Activated CD4-positive, alpha-beta T cell treated with anti-CD3 and anti-CD28 coated beads for 1 hour (primary cell): ENCODE measurements at regions not wholly inside any gene's neighbourhood (a gene's known extent, or its start where the extent isn't known, plus 50 kb on each side); places are given as distances from the start of the nearest gene placed in this dataset.

ENCODE experiments used
- DNase-seq: peaks from one replicate; pipeline ENCODE4 v3.0.0-alpha.2; 2020

GRCh38 chr2:145136702-145137101 is 616.8 kb upstream of the ZEB2 start:
- no peak for DNase-seq

DNA sequence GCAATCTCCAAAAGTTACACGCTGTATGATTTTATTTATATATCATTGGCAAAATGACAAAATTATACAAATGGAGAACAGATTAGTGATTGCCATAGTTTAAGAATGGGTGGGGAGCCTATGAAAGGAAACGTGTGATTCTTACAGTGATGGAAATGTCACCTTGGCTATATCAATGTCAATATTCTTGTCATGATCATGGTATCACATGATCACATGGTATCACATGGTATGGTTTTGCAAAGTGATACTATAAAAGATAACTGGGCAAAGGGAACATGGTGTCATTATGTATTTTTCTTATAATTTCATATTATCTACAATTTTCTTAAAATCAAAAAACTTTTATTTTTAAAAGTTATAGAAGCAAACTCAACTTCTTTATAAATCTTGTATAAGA is 606.2 kb upstream of the ZEB2 start:
- no peak for DNase-seq

DNA sequence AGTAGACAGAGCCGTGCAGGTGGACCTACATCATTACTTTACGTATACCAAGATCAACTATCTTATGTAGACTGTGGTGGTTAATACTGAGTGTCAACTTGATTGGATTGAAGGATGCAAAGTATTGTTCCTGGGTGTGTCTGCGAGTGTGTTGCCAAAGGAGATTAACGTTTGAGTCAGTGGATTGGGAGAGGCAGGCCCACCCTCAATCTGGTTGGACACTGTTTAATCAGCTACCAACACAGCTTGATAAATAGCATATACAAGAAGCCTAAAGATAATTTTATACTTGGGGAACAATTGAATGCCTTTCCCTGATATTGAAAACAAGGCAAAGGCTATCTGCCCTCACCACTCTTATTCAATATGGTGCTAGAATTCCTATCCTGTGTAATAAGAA is 604.2 kb upstream of the ZEB2 start:
- DNase-seq, result no peak

GRCh38 chr2:145123606-145124005 is 603.7 kb upstream of the ZEB2 start:
- no peak for DNase-seq

- DNase-seq, result no peak
These were observed 599.3 kb upstream of the ZEB2 start for GRCh38 chr2:145119225-145119624.

GRCh38 chr2:145116834-145117725 is 597.2 kb upstream of the ZEB2 start:
- DNase-seq, result no peak

- DNase-seq, result no peak
These were observed 596.1 kb upstream of the ZEB2 start for GRCh38 chr2:145116056-145116455.

GRCh38 chr2:145114726-145115125 is 594.8 kb upstream of the ZEB2 start:
- DNase-seq, result no peak

- no peak for DNase-seq
These were observed 592.5 kb upstream of the ZEB2 start for GRCh38 chr2:145112467-145112866.

GRCh38 chr2:145110668-145111356 is 590.9 kb upstream of the ZEB2 start:
- DNase-seq, result no peak

DNA sequence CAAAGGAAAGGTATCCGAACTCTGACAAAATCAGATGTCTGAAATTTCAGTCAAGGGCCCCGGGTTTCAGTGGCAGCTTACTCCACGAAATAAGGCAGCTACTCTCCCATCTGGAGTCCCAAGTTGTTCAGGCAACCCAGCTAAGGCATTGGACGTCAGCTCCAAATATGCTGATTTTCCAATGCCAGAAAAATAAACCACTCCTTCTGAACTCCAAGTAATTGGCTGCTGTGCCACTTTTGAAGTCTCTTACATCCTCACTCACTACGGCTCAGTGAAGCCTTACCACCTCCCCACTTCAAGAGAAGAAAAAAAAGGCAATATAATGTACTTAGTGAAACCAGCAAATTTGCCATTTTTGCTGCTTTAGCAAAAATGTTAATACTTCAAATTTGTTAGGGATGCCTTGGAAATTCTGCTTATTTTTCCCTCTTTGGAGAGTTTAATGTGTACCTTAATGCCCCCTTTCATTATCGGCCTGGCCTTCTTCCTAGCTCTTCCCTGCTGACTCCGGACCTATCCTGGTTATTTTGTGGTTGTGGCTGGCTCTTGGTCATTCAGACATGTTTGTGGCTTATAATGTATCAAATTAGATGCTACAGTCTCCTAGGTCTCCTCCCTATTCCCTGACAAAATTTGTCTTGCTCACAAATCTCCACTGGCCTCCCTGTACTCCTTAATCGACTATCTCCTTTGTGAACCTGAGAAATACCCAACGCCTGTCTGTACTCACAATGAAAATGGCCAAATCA is 589.2 kb upstream of the ZEB2 start:
- DNase-seq, result no peak

DNA sequence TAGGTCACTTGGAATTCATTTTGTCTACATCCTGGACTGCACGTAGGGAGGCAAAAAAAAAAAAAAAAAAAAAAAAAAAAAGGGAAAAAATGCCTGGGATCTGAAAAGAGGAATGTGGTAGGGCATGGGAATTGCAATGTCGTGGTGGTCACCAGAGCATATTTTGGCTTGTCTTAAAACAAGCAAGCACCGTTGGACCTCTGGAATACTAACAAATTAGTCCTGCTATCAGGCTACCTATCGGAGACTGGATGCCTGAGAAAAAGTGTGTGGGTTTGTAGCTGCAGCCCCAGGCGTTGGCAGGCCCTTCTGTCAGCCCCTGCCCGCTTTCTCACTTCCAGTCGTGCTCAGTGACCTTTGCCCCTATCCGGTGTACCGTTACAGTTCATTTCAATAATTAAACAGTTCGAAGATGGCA is 588.5 kb upstream of the ZEB2 start:
- no peak for DNase-seq

GRCh38 chr2:145106293-145106692 is 586.4 kb upstream of the ZEB2 start:
- no peak for DNase-seq

DNA sequence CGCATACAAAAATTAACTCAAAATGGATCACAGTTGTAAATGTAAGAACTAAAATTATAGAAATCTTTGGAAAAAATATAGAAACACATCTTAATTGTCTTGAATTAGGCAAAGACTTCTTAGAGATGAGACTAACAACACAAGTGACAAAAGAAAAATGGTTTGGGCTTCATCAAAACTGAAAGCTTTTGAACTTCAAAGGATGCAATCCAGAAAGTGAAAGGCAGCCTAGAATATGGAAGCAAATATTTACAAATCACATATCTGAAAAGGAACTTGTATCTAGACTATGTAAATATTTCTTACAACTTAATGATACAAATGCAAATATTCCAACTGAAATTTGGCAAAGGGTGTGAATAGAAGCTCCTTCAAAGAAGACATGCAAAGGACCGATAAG is 582.8 kb upstream of the ZEB2 start:
- DNase-seq, result no peak

DNA sequence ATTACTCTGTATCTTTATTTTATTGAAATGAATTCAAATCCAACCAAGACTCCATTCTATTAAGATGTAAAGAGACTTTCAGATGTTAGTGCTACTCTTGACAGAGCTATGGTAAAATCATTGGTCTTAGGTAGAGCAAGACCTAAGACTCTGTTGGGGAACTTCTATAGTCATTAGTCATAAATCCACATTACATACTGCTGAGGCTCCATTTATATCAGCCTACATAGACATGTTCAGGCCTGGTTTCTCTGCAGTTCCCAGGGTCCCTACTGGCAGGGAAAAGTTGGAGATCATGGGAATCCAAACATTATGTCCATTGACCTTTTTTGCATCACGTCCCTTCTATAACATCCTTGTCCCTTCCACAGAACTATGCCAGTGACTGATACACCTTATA is 580.4 kb upstream of the ZEB2 start:
- no peak for DNase-seq

GRCh38 chr2:145096582-145096981 is 576.7 kb upstream of the ZEB2 start:
- DNase-seq, result no peak

DNA sequence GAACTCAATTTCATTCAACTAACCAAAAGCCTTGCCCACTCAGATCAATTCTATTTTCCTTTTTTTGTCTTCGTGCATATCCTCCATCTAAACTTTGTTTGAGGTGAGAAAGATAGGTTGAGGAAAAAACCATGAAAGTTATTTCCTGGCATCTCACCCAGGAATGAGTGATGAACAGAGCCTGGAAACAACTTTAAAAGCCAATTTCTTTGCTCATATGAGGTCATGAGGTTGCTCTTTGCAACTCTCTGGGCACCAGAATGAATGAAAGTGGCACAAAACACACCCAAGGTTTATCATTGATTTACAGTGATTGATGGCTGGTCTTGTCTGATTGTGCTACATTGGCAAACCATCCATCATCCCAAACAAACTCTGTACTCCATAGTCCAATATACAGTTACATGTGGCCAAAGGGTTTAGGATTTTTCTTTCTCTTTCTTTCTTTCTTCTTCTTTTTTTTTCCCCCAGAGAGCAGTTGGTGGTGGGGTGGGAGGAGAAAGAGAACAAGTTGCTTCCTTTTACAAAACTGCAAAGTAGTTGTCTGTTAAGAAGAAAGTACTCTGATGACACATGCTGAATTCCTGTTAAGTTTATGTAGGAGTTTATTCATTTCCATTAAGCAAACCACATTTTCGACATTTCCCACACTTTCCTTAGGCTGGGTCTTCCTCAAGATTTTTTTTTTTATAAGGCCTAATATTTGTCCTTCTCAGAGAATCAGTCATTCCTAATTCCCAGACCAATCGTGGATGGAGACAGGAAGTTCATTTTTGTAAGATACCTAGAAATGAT is 575.9 kb upstream of the ZEB2 start:
- DNase-seq, result no peak

GRCh38 chr2:145094370-145094769 is 574.5 kb upstream of the ZEB2 start:
- DNase-seq, result no peak

DNA sequence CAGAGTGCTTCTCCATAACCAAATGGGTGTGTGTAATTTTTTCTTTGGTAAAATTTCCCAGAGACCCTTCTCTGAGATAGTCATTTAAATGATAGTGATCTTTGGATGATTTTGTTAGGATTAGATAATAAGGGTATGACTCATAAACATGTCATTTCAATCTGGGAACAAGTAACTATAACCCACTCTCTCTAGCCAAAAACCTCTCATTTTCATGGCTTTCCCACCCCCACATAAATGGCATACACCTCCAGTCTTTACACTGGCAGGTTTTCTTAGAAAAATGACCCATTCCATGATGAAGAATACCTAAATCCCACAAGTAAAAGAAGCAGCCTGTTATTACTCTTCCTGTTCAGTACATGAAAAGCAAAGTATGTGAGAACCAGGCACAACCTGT is 572.0 kb upstream of the ZEB2 start:
- DNase-seq, result no peak

DNA sequence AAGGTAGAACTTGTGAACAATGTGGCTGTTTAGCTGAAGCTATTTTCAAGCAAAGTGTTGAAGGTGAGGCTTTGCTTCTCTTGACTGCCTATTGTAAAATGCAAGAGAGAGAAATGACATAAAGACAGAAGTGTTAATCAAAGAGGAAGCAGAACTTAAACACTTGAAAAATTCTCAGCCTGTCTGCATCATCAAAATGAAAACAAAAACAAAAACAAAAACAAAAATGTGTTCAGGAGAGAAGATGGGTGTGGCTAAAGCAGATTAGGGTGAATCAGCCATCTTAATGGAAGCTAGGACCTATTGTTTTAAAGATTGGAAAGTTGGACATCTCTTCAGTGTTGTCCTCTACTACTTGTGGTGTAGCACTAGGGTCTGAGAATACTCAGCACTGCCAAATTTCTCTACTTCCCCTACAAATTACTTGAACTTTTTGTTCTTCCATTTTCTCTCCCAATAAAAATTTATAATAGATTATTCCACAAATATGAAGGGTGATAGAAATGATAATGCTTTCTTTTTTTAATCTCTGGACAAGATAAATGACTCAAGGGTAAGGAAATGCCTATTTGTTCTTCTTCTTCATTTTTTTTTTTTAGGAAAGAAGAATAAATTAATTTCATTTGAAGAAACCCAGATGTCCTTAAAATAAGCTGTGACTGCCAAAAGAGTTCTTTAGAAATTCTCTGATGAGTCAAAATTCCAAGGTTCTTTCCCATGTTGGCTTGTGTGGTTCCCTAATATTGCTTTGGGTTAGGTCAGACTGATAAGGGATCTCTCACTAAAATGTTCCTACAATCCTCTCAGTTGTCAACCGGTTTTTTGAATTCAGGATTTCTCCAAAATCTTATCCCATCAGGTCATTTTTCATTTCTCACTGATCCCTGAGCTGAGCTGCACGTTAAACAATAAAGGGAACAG is 571.2 kb upstream of the ZEB2 start:
- DNase-seq, result no peak

DNA sequence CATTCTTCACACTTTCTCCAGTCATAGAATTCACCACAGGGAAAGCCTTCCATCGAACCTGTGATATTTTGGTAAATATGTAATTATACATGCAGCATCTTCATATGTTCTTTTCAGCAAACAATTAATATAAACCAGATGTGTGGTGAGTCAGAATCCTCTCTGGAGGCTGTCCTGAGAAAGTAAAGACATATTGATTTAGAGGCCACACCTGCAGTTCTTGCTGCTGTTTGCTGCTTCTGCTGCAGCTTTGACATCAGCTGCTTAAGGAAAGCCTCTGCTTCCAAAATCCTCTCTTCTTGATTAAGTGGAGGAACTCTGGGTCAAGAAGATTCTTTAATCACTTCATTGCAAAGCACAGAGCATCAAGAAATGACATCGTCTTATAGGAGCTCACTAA is 568.8 kb upstream of the ZEB2 start:
- DNase-seq, result no peak

DNA sequence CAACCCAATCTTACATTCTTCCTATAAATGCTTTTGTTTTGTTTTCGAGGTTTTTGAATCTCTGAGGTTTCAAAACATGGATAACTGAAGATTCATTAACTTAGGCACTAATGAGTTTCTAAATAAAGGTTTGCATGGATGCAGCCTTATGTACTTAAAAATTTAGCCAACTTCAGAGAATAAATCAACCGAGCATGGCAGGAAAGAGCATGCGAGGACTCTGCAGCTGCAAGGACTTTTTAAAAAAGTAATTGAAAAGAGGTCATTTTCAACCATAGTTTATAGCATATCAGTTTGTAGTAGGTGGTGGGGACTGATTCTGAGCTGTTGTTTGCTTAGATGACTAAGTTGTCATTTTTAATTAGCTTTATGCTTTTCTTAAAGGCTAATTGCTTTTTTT is 567.0 kb upstream of the ZEB2 start:
- DNase-seq, result no peak
